GM19025 (cell line): ENCODE measurements at regions not wholly inside any gene's neighbourhood (a gene's known extent, or its start where the extent isn't known, plus 50 kb on each side); places are given as distances from the start of the nearest gene placed in this dataset.
"Not testable (repeated sequence)": the region's sequence is repeated elsewhere in the genome, so short reads cannot be mapped to it uniquely, and the experiment has no call there.

Experiments used
- ATAC-seq: cut with Tn5 transposase; IDR thresholded peaks from one replicate; pipeline ENCODE4 v1.9.1; 2021; ENCODE audit warnings: mild to moderate bottlenecking, low read depth, moderate library complexity; ENCODE audit not compliant: unreplicated experiment

- no peak for ATAC-seq
Measured at GRCh38 chr1:118578276-118578675, 393.2 kb upstream of the SPAG17 start.

GRCh38 chr1:118575060-118575459, 390.0 kb upstream of the SPAG17 start:
- no peak for ATAC-seq

- ATAC-seq: no peak
Measured at GRCh38 chr1:118564961-118565703, 380.1 kb upstream of the SPAG17 start.

- peak; percentile 74 for ATAC-seq
Measured at GRCh38 chr1:118563981-118564951, 379.2 kb upstream of the SPAG17 start.

GRCh38 chr1:118558933-118559332, 373.9 kb upstream of the SPAG17 start:
- ATAC-seq: no peak

- no peak for ATAC-seq
Measured at GRCh38 chr1:118556936-118557335, 371.9 kb upstream of the SPAG17 start.

GRCh38 chr1:118555638-118556037, 370.6 kb upstream of the SPAG17 start:
- no peak for ATAC-seq

- no peak for ATAC-seq
Measured at GRCh38 chr1:118535901-118536300, 350.9 kb upstream of the SPAG17 start.

- ATAC-seq: not testable (repeated sequence)
Measured at GRCh38 chr1:118511922-118512321, 326.9 kb upstream of the SPAG17 start.

GRCh38 chr1:118504867-118505266, 319.8 kb upstream of the SPAG17 start:
- ATAC-seq: no peak

GRCh38 chr1:118504221-118504644, 319.2 kb upstream of the SPAG17 start:
- no peak for ATAC-seq

GRCh38 chr1:118503752-118504151, 318.7 kb upstream of the SPAG17 start:
- no peak for ATAC-seq

GRCh38 chr1:118494998-118495397, 310.0 kb upstream of the SPAG17 start:
- no peak for ATAC-seq

GRCh38 chr1:118488787-118489186, 303.8 kb upstream of the SPAG17 start:
- ATAC-seq: no peak

- ATAC-seq: no peak
Measured at GRCh38 chr1:118487932-118488331, 302.9 kb upstream of the SPAG17 start.

GRCh38 chr1:118487091-118487490, 302.1 kb upstream of the SPAG17 start:
- no peak for ATAC-seq

- ATAC-seq: no peak
Measured at GRCh38 chr1:118486199-118486598, 301.2 kb upstream of the SPAG17 start.

- ATAC-seq: no peak
Measured at GRCh38 chr1:118485757-118486156, 300.7 kb upstream of the SPAG17 start.

- ATAC-seq: no peak
Measured at GRCh38 chr1:118484893-118485292, 299.9 kb upstream of the SPAG17 start.

- no peak for ATAC-seq
Measured at GRCh38 chr1:118483245-118484006, 298.4 kb upstream of the SPAG17 start.

- ATAC-seq: no peak
Measured at GRCh38 chr1:118481126-118481525, 296.1 kb upstream of the SPAG17 start.
